Activated CD8-positive, alpha-beta memory T cell treated with anti-CD3 and anti-CD28 coated beads for 48 hours (primary cell): ENCODE measurements at regions not wholly inside any gene's neighbourhood (a gene's known extent, or its start where the extent isn't known, plus 50 kb on each side); places are given as distances from the start of the nearest gene placed in this dataset.

Experiments
- DNase-seq, 3 experiments: peaks; one replicate each; pipeline ENCODE4 v3.0.0-alpha.2; 2020; ENCODE audit warnings: low read depth in 2 of 3, low spot score in 2 of 3

DNA sequence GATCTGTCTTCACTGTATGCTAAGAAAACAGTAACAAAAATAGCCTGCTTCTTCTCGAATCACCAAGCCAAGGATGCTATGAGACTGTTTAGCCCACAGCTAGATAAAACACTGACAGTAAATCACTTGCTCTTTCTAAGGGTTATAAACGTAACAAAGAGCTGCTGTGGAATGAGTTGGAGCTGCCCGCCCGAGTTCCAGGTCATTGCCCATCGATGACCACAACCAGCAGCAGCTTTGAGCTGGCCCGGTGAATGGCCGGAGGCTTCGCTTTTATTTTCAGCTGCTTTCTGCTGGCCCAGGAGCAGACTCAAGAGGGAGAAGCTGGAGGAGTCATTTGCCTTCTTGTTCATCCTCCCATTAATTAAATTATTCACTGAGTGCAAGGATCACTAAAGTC, 82.2 kb upstream of the CDH4 start:
- DNase-seq, result no peak

GRCh38 chr20:61170496-61171320, 81.4 kb upstream of the CDH4 start:
- DNase-seq, result no peak

- no peak for DNase-seq
Measured at GRCh38 chr20:61173267-61173666, 78.8 kb upstream of the CDH4 start.

GRCh38 chr20:61173961-61174725, 77.9 kb upstream of the CDH4 start:
- DNase-seq, result no peak

DNA sequence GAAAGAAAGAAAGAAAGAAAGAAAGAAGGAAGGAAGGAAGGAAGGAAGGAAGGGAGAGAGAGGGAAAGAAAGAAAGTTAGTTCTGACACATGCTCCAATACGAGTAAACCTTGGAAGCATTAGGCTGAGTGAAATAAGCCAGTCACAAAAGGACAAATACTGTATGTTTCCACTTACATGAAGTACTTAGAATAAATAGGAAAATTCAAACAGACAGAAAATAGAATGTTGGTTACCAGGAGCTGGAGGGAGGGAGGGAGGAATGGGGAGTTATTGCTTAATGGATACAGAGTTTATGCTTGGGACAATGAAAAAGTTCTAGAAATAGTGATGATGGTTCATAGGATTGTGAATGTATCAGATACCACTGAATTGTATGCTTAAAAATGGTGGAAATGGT, 75.2 kb upstream of the CDH4 start:
- no peak for DNase-seq

DNA sequence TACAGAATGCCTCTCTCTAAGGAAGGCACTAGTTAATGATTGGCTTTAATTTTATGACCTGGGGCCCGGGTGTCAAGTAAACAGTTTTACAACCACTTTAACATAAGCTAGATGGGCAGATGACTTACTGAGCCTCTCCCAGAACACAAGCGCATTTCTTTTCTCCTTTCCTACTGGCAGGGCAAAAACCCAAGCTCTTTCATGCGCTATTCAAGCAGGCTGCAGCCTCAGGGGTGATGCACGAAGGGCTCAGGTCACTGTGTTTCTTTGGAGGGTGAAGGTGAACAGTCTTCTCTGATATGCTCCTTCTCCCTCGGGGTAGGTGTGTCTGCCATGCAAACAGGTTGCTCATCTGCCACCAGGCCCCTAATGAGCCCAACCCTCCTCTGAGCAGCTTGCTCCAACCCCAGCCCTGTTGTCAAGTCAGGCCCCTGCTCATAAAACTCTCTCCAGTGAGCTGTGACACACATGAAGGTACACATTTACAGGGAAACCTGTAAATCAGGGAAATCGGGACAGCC, 73.5 kb upstream of the CDH4 start:
- no peak for DNase-seq

DNA sequence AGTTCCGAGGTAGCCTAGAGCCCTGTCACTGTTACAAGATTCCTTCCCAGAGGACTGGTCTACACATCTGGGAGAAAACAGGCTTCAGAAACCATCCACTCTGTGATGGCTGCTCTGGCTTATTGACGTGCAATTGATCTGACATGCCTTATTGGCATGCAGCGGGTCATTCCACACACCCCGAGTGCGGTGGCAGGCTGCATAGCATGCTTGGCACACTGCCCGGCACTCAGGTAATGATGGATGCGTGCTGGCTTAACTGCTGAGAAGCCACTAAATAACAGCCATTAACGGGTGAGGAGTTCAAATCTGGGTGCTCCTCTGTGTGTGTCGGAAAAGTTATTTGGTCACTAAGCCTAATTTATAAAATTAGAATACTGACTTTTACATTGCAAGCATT, 67.9 kb upstream of the CDH4 start:
- DNase-seq, result no peak

DNA sequence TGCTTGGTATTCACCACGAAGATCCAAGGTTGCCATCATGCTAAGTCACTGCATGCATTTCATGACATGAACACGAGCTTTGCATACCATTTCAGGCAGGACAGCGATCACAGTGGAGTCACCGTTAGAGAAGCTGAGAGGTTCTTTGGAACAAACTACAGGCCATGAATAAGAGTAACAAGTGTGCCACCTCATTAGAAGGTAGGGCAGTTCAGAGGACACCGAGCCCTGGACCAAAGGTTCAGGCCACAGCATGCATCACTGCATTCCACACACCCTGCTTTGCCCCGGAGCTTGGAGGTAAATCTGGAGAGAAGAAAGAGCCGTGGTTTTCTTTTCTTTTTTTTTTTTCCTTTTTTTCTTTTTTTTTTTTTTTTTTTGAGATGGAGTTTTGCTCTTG, 66.9 kb upstream of the CDH4 start:
- no peak for DNase-seq

DNA sequence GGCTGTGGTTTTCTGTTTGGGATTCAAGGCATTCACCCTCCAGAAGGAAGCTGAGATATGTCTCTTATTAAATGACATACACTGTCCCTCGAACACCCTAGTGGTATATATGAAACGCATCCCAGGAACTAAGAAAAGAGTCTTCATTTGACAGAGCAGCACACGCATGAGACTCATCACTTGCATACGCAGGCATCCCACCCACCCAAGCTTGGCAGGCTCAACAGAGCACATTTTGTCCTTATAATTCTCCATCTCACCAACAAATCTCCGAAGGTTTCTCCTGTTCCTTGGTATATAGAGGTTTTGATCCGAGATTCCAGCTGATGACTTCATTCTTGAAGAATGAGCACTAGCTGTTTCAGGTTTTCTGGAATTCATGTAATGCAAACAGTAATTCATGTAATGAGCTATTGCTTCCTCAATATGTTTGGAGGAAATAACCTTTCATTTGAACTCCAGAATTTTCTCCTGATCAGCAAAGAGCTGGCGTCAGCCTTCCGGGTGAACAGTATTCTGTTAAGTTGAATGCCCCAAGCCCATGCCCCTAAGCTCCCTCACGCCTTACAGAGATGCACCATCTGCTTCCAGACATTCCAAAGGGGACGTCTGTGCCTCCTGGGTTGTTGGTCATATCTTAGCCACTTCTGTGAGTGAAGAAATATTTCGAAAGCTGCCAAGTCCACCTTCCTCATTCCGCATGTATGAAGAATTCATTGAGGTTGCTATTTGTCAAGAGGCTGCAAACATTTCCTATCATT, 66.0 kb upstream of the CDH4 start:
- DNase-seq, result no peak

- no peak for DNase-seq
Measured at GRCh38 chr20:61186771-61187472, 65.1 kb upstream of the CDH4 start.

DNA sequence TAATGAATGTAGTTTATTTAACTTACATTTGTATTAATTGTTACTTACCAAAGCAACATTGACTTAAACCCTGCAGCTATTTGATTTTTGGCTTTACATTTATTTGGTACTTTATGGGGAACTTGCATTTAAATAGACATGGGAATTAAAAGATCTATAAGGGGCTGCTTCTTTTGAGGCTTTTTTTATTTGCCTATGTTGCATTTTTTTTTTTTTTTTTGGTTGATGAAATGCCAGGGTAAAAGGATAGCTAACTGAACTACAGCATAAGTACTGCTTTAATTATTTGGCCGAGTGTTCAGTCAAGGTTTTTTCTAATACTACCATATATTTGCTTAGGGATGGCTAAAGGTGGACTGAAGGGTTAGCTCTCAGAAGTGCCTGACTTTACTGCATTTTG, 62.5 kb upstream of the CDH4 start:
- DNase-seq, result no peak

- no peak for DNase-seq
Measured at GRCh38 chr20:61191096-61191495, 61.0 kb upstream of the CDH4 start.

- no peak for DNase-seq
Measured at GRCh38 chr20:61192337-61192950, 59.6 kb upstream of the CDH4 start.

DNA sequence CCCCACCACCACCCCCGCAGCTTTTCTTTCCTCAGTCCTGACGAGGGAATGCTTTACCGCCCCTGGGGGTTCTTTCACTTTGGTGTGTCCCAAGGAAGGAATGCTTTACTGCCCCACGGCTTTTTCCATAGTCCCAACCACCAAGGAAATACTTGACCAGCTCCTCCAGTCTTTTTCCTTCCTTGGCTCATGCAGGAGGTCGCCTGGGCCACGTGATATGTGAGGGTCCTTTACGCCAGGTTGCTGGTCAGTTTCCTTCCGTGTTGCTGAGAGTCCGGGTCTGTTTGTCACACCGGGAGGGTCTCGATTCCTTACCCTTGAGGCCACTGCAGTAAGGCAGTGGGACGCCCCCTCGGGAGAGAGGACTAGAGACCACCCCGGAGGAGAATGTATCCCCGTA, 58.9 kb upstream of the CDH4 start:
- DNase-seq, result no peak
